ENCODE measurements at regions not wholly inside any gene's neighbourhood (a gene's known extent, or its start where the extent isn't known, plus 50 kb on each side); places are given as distances from the start of the nearest gene placed in this dataset.
"Not testable (repeated sequence)": the region's sequence is repeated elsewhere in the genome, so short reads cannot be mapped to it uniquely, and the experiment has no call there.

- DNase-seq (ENCODE audit: low read depth in 2 of 2), result no peak
Observed at GRCh38 chr4:146073517-146073916, 102.0 kb upstream of the LSM6 start.

GRCh38 chr4:146072376-146072775, 103.1 kb upstream of the LSM6 start:
- no peak for DNase-seq (ENCODE audit: low read depth in 2 of 2)

GRCh38 chr4:146071390-146071789, 104.1 kb upstream of the LSM6 start:
- no peak for DNase-seq (ENCODE audit: low read depth in 2 of 2)

DNA sequence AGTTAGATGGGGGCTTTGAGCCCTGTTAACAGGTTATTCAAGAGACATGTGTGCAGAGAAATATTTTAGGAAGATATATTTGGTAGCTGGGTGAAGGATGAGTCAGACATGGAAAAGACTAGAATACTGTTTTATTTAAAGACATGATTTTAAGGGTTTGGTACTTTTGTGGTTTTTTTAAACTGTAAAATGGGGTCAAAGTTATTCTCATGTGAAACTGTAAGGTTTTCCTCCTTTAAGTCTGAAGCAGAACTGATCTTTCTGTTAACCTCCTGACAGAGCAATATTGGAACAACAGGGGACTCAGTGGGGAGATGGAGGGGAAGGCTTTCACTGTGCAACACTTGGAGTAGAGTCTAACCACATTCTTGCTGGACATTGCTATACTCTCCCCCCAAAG, 112.4 kb upstream of the LSM6 start:
- no peak for DNase-seq (ENCODE audit: low read depth in 2 of 2)

- no peak for DNase-seq (ENCODE audit: low read depth in 2 of 2)
Observed at GRCh38 chr4:146062340-146062739, 113.2 kb upstream of the LSM6 start.

DNA sequence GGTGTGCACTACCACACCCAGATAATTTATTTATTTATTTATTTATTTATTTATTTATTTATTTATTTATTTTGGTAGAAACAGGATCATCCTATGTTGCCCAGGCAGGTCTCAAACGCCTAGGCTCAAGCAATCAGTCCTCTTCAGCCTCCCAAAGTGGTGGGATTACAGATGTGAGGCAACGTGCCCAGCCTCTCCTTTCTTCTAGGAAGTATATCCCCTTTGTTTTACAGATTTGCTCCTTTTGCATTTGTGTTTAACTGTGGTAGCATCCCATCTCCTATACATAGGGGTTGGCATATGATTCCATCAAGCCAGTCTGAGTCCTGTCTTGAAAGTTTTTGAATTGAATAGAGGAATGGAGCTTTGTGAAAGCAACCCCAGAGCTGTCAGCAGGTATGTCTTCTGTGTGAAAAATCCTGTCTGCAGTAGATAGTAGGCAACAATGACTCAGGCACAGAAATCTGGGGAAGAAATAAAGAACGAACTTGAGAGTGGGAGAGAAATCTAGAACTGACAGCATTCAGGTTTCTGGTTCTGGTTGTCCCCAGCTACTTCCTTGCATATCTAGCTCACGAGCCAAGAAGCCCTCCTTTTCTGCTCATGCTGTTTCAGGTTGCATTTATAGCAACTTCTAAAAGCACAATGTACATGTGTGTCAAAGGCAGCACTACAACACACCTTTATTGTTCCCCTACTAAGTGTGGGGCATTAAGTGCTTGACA, 113.7 kb upstream of the LSM6 start:
- no peak for DNase-seq (ENCODE audit: low read depth in 2 of 2)

GRCh38 chr4:146059865-146060264, 115.7 kb upstream of the LSM6 start:
- DNase-seq (ENCODE audit: low read depth in 2 of 2), result no peak

DNA sequence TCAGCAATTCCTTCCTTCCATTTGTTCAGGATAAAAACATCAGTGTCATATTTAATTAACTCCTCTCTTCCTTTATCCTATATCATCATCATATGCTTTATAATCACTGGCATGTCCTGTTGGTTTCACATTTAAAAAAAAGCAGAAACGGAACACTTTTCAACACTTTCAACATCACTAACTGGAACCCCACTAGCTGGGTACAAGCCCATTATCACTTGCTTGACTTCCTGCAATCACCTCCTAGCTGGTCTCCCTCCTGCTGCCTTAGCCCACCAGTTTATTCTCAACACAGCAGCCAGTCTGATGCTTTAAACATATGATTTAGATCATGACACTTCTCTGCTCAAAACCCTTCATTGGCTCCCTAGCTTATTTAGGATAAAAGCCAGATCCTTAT, 116.4 kb upstream of the LSM6 start:
- DNase-seq (ENCODE audit: low read depth in 2 of 2), result no peak

GRCh38 chr4:146058531-146058930, 117.0 kb upstream of the LSM6 start:
- DNase-seq (ENCODE audit: low read depth in 2 of 2), result no peak

GRCh38 chr4:146054676-146055075, 116.1 kb upstream of the ZNF827 start:
- DNase-seq (ENCODE audit: low read depth in 2 of 2), result no peak

DNA sequence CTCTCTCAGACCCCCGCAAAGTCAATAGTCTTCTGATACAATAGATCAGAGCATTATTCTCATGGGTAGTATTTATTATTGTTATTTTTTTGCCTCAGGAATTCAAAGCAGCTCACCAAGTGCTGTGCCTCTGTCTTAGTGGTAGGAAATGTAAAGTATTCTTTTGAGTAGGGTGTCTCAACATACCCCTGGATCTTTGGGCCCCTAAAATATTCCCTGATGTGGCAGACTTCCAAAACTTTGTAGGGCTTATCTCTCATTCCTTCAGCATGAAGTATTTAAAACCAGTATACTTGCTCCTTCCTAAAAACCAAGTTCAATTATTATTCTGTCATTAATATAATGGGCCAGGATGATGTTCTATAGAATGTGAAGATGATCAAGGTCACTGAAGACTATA, 115.3 kb upstream of the ZNF827 start:
- DNase-seq (ENCODE audit: low read depth in 2 of 2), result no peak

- no peak for DNase-seq (ENCODE audit: low read depth in 2 of 2)
Observed at GRCh38 chr4:146051728-146052391, 113.2 kb upstream of the ZNF827 start.

- DNase-seq (ENCODE audit: low read depth in 2 of 2), result no peak
Observed at GRCh38 chr4:146051223-146051622, 112.6 kb upstream of the ZNF827 start.

DNA sequence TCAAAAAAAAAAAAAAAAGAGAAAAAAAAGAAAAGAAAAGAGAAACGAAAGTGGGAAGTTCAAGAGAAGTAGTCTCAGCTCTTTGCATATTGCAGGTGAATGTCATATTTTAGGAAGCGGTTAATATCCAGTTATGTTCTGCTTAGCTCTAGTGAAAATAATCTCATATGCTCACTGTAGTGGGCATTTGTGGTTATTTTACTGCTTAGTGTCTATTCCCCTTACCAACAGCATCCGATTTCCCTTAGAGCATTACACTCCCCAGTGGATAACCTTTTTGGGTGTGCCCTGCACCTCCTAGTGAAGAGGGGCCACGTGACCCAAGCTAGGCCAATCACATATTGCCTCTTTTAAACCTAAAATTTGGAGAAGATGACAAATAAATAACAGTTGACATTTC, 111.2 kb upstream of the ZNF827 start:
- DNase-seq (ENCODE audit: low read depth in 2 of 2), result no peak

DNA sequence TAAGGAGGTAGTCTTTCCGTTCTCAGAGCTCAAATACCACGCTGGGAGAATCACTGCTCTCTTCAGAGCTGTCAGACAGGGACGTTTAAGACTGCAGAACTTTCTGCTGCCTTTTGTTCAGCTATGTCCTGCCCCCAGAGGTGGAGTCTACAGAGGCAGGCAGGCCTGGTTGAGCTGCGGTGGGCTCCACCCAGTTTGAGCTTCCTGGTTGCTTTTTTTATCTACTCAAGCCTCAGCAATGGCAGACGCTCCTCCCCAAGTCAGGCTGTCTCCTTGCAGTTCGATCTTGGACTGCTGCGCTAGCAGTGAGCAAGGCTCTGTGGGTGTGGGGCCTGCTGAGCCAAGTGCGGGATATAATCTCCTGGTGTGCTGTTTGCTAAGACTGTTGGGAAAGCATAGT, 109.1 kb upstream of the ZNF827 start:
- DNase-seq (ENCODE audit: low read depth in 2 of 2), result not testable (repeated sequence)

DNA sequence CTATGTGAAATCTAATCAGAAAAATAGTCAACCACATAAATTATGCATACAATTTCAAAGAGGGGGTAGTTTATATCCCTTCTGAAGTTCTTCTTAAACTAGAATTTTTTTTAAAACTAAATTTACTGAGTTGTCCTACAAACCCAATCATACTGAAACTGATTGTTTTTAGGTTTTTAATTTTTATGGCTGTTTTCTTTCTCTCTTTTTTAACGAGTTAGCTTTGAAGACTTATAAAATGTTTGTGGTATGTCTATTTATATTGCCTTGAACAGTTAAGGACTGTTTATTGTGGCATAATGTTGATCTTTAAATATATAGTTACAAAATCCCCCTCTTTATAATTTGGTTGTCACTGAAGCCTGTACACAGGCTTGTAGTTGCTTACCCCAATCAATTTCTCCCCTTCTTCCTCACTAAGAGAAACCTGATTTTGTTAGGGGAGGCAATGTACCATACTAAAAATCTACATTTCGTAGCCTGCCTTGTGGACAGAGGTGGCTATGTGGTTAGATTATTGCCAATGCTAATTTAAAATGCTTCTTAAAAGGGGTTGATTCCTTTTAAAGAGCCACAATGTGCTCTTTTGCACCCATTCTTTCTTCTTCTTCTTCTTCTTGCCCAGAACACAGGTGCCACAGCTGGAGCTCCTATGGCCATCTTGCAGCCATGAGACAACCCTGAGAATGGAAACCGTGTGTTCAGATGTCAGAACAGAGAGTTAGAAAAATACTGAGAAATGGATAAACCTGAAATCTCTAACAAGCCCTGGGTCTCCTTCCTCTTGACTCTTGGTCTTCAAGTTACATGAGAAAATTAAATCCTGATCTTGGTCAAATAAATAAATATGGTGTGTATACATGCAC, 102.7 kb upstream of the ZNF827 start:
- DNase-seq (ENCODE audit: low read depth in 2 of 2), result no peak

- DNase-seq (ENCODE audit: low read depth in 2 of 2), result no peak
Observed at GRCh38 chr4:146040623-146041022, 102.0 kb upstream of the ZNF827 start.

DNA sequence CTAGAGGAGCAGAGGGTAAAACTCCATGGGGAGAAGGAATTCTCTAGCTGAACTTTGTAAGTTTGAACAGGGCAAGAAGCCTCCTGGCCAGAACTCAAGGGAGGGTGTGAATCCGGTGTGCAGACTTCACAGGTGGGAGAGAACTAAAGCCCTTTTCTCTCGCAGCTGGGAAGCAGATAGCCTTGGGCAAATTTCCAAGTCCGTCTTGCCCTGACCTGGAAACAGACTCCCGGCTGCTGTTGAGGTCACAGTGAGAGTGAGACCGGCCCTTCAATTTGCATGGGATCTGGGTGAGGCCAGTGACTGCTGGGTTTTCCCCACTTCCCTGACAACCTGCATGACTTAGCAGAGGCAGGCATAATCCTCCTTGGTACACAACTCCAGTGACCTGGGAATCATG, 94.5 kb upstream of the ZNF827 start:
- no peak for DNase-seq (ENCODE audit: low read depth in 2 of 2)

DNA sequence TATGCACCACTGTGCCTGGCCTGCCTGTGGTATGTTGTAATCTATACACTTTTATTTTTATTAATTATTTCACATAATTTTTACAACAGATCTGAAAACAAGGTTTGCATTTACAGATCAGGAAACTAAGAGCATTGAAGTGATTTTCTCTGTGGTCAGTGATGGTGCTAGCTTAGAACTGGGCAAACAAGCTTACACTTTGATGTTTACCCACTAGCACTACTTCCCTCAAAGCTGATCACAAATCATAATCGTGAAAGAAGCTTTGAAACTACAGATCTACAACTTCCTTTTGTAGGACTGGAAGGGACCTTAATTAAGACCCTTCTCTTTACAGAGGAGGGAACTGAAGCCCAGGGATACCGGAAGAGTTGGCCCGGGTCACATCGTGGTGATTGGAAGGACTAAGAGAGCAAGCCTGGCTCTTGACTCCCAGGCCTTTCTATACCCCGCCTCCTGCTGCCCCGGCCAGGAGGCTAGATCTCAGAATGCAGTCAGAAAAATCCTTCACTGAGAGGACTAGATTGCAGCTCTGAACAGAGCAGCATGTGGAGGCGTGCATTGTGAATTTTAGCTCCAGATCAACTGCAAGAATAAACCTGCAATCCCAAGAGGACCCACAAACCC, 93.7 kb upstream of the ZNF827 start:
- no peak for DNase-seq (ENCODE audit: low read depth in 2 of 2)

GRCh38 chr4:146029939-146030710, 91.5 kb upstream of the ZNF827 start:
- DNase-seq (ENCODE audit: low read depth in 2 of 2), result no peak

GRCh38 chr4:146029147-146029546, 90.5 kb upstream of the ZNF827 start:
- no peak for DNase-seq (ENCODE audit: low read depth in 2 of 2)
